H1 (cell line): ENCODE measurements at regions not wholly inside any gene's neighbourhood (a gene's known extent, or its start where the extent isn't known, plus 50 kb on each side); places are given as distances from the start of the nearest gene placed in this dataset.

Experiments
- CHD2 ChIP-seq: IDR thresholded peaks from 2 replicates; pipeline ENCODE4 v1.6.1; 2012; ENCODE audit warnings: low read length, improper control_type of control experiment
- EZH2 ChIP-seq: fragments of 200-600 bp; sonication (generic); IDR thresholded peaks from 2 replicates; pipeline ENCODE4 v1.7.1; 2012; ENCODE audit warnings: low read depth, mild to moderate bottlenecking, moderate library complexity, low read length, inconsistent platforms; ENCODE audit not compliant: severe bottlenecking
- GTF2F1 ChIP-seq: IDR thresholded peaks from 2 replicates; pipeline ENCODE4 v1.6.1; 2012; ENCODE audit warnings: low read depth, low read length, improper control_type of control experiment, borderline replicate concordance
- JUND ChIP-seq: IDR thresholded peaks from 2 replicates; pipeline ENCODE4 v1.6.1; 2011; ENCODE audit warnings: mild to moderate bottlenecking, improper control_type of control experiment, low read length
- POLR2A ChIP-seq, 2 experiments: IDR thresholded peaks; 1 replicate in 1 of 2; 2 replicates in 1 of 2; pipeline ENCODE4 v1.6.1; 2011; ENCODE audit warnings: low read depth in 2 of 2, low read length in 2 of 2, mild to moderate bottlenecking in 2 of 2; ENCODE audit errors: control extremely low read depth in 1 of 2
- POU5F1 ChIP-seq: IDR thresholded peaks from 2 replicates; pipeline ENCODE4 v1.6.1; 2011; ENCODE audit warnings: low read depth, mild to moderate bottlenecking, low read length, moderate library complexity
- SIN3A ChIP-seq, 2 experiments: IDR thresholded peaks in 1 of 2; conservative IDR thresholded peaks in 1 of 2; 2 replicates each; pipeline ENCODE4 v1.6.1; 2011 to 2012; ENCODE audit warnings: low read length in 2 of 2, improper control_type of control experiment in 1 of 2, low read depth in 1 of 2, mild to moderate bottlenecking in 1 of 2
- SIX5 ChIP-seq: IDR thresholded peaks from 2 replicates; pipeline ENCODE4 v1.6.1; 2011; ENCODE audit warnings: mild to moderate bottlenecking, low read depth, low read length
- SP1 ChIP-seq: IDR thresholded peaks from 2 replicates; pipeline ENCODE4 v1.6.1; 2011; ENCODE audit warnings: low read depth, low read length
- TAF1 ChIP-seq: IDR thresholded peaks from 2 replicates; pipeline ENCODE4 v1.6.1; 2011; ENCODE audit warnings: mild to moderate bottlenecking, low read depth, low read length
- TBP ChIP-seq: IDR thresholded peaks from 2 replicates; pipeline ENCODE4 v1.6.1; 2011; ENCODE audit warnings: low read depth, low read length, improper control_type of control experiment
- TCF12 ChIP-seq: IDR thresholded peaks from 2 replicates; pipeline ENCODE4 v1.6.1; 2011; ENCODE audit warnings: low read depth, mild to moderate bottlenecking, low read length
- TF ChIP-seq, protein P1 (sequence below), 3 experiments: IDR thresholded peaks; 1 replicate in 2 of 3; 2 replicates in 1 of 3; pipeline versions ENCODE4 v1.5.1 to v1.6.1; 2011; ENCODE audit warnings: low read length in 3 of 3, mild to moderate bottlenecking in 3 of 3, inconsistent platforms in 2 of 3, low read depth in 1 of 3, moderate library complexity in 1 of 3; ENCODE audit not compliant: insufficient read depth in 1 of 3; ENCODE audit errors: control extremely low read depth in 1 of 3

- TF ChIP-seq, protein P1, sequence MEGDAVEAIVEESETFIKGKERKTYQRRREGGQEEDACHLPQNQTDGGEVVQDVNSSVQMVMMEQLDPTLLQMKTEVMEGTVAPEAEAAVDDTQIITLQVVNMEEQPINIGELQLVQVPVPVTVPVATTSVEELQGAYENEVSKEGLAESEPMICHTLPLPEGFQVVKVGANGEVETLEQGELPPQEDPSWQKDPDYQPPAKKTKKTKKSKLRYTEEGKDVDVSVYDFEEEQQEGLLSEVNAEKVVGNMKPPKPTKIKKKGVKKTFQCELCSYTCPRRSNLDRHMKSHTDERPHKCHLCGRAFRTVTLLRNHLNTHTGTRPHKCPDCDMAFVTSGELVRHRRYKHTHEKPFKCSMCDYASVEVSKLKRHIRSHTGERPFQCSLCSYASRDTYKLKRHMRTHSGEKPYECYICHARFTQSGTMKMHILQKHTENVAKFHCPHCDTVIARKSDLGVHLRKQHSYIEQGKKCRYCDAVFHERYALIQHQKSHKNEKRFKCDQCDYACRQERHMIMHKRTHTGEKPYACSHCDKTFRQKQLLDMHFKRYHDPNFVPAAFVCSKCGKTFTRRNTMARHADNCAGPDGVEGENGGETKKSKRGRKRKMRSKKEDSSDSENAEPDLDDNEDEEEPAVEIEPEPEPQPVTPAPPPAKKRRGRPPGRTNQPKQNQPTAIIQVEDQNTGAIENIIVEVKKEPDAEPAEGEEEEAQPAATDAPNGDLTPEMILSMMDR (IDR thresholded peaks at IDR 0.05; ENCODE audit: control extremely low read depth in 1 of 3, insufficient read depth in 1 of 3, low read depth in 1 of 3, low read length in 3 of 3) = no peak
- no peak for TF ChIP-seq JUND
- no peak for TF ChIP-seq SIX5
- no peak for TF ChIP-seq SP1
- TF ChIP-seq TAF1 = no peak
- no peak for TF ChIP-seq SIN3A (conservative IDR thresholded peaks at IDR 0.05 in 1 of 2, IDR thresholded peaks at IDR 0.05 in 1 of 2; ENCODE audit: low read depth in 1 of 2, low read length in 2 of 2)
- TF ChIP-seq TBP = no peak
- no peak for TF ChIP-seq POLR2A (IDR thresholded peaks at IDR 0.05; ENCODE audit: control extremely low read depth in 1 of 2, low read depth in 2 of 2, low read length in 2 of 2)
- TF ChIP-seq POU5F1 = no peak
- no peak for TF ChIP-seq TCF12
- no peak for TF ChIP-seq EZH2
- no peak for TF ChIP-seq GTF2F1
- no peak for TF ChIP-seq CHD2
Observed at GRCh38 chr2:128526455-128526976, 207.8 kb upstream of the HS6ST1 start.
